ENCODE measurements at regions not wholly inside any gene's neighbourhood (a gene's known extent, or its start where the extent isn't known, plus 50 kb on each side); places are given as distances from the start of the nearest gene placed in this dataset.

DNA sequence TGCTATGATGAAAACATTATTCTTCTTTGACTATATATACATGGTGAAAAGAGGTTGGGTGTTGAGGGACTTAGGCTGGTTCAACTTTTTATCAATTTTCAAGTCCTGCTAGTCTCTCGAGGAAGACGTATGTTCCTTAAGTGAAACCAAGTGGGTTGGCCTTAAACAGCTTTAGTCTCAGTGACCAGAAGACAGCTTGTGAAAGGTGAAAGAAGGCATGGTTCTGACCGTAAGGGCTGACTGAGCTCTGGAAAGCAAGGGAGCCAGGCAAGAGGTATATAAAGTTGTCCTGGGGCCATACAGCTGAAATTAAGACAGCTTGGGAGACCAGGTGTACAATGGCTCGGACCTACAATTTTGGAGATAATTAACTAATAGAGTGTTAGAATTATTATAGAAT lies 128.9 kb upstream of the TP63 start:
- no peak for DNase-seq

DNA sequence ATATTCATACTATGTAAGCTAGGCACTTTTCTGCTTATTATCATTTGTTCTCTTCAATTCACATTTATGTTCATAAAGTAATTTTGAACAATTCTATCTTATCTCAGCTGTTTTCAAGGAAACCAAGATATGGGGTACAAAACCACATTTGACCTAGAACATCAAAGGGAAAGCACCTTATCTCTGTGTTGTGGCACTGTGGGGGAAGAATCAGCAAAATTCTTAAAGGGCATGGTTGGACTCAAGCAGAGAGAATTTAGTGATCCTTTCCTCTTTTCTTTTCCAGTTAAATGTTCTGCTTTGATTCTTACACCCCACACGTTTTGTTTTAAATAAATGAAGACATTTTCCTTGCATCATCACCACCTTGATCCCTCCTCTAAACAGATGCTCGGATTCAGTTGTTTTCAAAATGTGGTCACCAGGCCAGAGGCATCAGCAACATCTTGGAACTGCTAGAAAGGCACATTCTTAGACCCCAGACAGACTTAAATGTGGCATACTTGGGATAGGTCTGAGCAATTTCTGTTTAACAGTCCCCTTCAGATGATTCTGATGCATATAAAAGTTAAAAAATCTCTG lies 128.4 kb upstream of the TP63 start:
- no peak for DNase-seq

DNA sequence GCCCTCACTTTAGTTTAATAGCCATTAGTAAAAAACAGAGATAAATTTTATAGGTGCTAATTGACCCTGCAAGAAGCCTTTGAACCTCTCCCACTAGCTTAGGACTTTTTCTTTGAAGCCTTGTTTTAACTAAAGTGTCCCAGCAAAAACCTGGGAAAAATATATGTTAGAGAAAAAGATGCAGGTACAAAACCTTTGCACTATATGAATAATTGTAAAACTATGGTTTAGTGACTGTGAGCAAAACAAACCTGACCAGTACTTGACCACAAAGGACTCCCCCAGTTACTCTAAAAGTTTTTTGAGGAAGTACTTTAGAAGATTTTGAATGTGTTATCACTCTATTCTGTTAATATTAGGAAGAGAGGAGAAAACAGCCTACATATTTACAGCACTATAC lies 123.3 kb upstream of the TP63 start:
- no peak for DNase-seq

GRCh38 chr3:189508784-189509501 lies 122.2 kb upstream of the TP63 start:
- no peak for DNase-seq

GRCh38 chr3:189512039-189512438 lies 119.2 kb upstream of the TP63 start:
- no peak for DNase-seq

- no peak for DNase-seq
Measured at GRCh38 chr3:189512821-189513220, 118.4 kb upstream of the TP63 start.

GRCh38 chr3:189513281-189514117 lies 117.7 kb upstream of the TP63 start:
- no peak for DNase-seq

GRCh38 chr3:189516039-189516438 lies 115.2 kb upstream of the TP63 start:
- DNase-seq: no peak

DNA sequence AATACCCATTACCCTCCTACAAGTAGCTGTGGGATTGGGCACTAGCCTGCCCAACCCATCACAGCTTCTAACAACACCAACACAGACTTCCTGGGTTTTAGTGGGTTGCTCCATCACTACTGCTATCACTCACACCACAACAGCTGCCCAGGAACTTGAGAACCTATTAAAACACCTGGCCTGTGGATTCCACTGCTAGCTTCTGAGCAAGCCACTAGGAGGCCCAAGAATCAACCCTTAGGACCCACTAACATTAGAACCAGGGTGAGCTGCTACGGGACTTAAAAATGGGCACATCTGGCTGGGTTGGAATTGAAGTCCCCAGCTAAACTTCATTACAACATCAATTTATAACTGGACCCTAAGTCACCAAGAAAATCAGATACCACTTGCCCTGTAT lies 113.2 kb upstream of the TP63 start:
- DNase-seq: no peak

GRCh38 chr3:189519458-189519857 lies 111.7 kb upstream of the TP63 start:
- no peak for DNase-seq

GRCh38 chr3:189529468-189529867 lies 101.7 kb upstream of the TP63 start:
- DNase-seq: no peak

GRCh38 chr3:189529889-189530471 lies 101.2 kb upstream of the TP63 start:
- DNase-seq: no peak

- no peak for DNase-seq
Measured at GRCh38 chr3:189530822-189531221, 100.4 kb upstream of the TP63 start.

GRCh38 chr3:189531271-189531670 lies 99.9 kb upstream of the TP63 start:
- no peak for DNase-seq

- DNase-seq: no peak
Measured at GRCh38 chr3:189534531-189534930, 96.7 kb upstream of the TP63 start.

GRCh38 chr3:189537135-189537534 lies 94.1 kb upstream of the TP63 start:
- no peak for DNase-seq

DNA sequence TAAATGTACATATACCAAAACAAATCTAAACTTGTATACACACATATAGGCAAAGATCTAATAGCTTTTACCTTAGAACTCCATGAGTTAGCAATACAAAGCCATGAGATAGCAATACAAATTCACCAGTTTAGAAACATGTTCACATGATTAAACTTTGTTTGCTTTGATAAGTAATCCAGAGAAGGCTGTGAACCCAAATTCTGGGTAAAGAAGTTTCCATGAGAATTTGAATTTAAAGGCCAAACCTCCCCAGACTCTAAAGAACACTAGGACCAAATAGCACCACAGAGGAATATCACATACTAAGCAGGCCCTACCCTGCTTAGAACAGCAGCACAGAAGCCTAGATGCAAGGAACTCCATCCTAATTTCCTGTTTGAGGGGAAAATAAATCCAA lies 83.7 kb upstream of the TP63 start:
- no peak for DNase-seq

- DNase-seq: no peak
Measured at GRCh38 chr3:189548053-189548452, 83.1 kb upstream of the TP63 start.

GRCh38 chr3:189551007-189551406 lies 80.2 kb upstream of the TP63 start:
- no peak for DNase-seq

DNA sequence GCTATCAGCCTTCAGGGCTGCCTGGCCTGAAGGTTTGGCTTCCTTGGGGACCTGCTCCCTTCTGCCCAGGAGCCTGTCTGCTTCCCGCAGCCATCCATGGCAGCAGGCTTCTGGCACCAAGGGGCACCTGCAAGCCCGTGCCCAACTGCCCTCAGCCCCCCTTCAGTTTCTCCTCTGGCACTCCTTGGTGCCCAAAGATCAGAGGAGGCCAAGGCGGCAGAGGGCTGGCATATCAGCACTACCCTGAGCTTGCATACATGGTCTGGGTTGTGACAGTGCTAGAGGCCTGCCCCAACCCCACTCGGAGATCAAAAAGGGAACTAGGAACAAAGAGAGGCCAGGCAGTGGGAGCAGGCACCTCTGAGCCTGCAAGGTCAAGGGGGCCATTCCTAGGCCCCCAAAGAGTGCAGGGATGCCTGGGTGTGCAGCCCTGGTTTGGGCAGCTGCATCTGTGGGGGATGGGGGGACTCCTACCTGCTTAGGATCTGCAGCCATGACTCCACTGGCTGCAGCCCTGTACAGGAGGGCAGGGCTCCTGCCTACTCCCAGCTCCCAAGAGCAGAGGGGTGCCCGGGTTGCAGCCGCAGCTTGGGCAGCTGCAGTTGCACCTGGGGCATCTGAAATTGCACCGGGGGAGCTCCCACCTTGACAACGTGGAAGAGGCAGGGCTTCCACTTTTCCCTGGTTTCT lies 76.2 kb upstream of the TP63 start:
- DNase-seq: no peak

- DNase-seq: no peak
Measured at GRCh38 chr3:189555558-189555881, 75.7 kb upstream of the TP63 start.

GRCh38 chr3:189557824-189558223 lies 73.4 kb upstream of the TP63 start:
- DNase-seq: no peak

DNA sequence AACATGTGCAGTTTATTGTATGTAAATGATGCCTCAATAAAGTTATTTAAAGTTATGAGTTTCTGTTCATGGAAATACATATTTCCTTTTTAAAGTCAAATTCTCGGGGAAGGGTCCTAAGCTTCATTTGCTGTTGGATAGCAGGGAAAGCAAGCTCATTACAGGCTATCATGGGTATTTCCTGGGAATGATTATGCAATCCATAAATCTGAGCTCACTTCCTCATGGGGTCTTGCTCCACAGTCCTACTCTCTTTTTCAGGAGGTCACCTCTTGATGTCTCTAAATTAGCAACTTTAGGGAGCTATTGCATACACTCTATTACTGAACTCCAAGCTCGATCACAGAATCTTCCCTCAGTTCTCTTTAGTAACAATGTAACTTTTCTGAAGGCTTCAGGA lies 69.9 kb upstream of the TP63 start:
- no peak for DNase-seq
